IPS-18c (cell line): ENCODE measurements at regions not wholly inside any gene's neighbourhood (a gene's known extent, or its start where the extent isn't known, plus 50 kb on each side); places are given as distances from the start of the nearest gene placed in this dataset.

Experiments used
- H3K4me3 ChIP-seq: 2 replicates; pipeline ENCODE4 v1.7.0; 2013; ENCODE audit warnings: low read depth, mild to moderate bottlenecking, low read length, moderate library complexity; ENCODE audit not compliant: insufficient read depth
- H3K9me3 ChIP-seq: one replicate; pipeline ENCODE4 v1.6.1; 2013; ENCODE audit warnings: mild to moderate bottlenecking, low read length, moderate library complexity; ENCODE audit not compliant: control insufficient read depth, insufficient read depth

DNA sequence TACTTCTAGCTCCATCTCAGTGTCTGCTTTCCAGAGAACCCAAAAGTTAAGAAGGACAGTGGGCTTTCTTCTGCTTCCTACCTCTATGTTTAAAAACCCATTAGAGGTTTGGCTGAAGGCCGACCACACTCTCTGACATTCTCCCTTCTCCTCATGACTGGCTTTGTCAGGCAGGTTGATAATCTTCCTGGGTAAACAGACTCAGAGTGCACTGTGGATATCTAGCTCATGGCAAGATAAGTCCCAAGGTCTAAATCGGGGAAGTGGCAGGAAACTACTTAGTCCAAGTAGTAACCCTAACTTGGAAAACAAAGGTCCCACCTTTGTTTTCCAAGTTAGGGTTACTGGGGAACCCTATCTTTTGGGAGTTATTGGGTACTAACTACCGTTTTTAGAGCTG is 161.9 kb upstream of the SPAG17 start:
- Histone ChIP-seq H3K9me3 (no peaks in the 10 kb centered on the region), H3K4me3 (no peak overlapping the region)

DNA sequence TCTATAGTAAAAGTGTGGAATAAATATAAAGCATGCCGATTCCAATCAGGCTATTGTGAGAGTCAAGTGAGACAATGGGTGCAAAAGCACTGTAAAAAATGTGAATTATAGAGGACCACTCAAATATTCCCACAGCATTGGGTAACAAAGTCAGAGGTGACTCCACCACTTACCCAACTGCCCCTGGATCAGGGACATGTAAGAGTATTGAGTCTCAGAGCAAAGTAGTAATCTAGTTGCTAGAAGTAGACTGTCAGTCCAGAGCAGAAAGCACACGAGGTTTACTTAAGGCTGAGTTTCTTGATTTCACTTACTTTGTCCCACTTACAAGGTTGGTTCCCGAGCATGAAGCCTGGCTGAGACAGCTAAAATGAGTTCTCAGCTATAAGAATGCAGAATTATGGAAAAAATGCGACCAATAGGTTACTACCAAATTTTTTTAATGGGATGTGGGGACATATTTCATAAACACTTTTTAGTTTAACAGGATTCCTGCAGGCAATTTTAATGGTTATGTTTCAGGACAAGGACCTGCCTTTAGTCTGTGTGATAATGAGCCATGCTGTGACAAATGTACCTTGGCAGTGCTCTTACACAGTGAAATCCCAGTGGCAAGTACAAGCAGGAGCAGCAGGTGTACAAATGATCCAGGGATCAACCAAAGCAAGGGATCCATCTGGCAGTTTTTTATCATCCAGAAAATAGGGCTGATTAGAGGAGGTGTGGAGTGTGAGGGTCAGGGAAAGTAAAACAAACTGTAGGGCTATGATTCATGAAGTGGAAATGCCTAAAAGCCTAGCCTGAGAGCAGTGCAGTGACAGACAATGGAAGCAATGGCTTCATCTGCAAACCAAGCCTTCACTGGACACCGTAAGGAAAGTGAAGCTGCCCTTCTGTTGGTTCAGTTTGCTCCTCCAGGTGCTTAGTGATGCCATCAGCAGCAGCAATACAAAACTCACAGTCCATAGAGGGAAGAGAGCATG is 156.2 kb upstream of the SPAG17 start:
- H3K9me3 ChIP-seq: no peaks in the 10 kb centered on the region
- no peak overlapping the region for H3K4me3 ChIP-seq

DNA sequence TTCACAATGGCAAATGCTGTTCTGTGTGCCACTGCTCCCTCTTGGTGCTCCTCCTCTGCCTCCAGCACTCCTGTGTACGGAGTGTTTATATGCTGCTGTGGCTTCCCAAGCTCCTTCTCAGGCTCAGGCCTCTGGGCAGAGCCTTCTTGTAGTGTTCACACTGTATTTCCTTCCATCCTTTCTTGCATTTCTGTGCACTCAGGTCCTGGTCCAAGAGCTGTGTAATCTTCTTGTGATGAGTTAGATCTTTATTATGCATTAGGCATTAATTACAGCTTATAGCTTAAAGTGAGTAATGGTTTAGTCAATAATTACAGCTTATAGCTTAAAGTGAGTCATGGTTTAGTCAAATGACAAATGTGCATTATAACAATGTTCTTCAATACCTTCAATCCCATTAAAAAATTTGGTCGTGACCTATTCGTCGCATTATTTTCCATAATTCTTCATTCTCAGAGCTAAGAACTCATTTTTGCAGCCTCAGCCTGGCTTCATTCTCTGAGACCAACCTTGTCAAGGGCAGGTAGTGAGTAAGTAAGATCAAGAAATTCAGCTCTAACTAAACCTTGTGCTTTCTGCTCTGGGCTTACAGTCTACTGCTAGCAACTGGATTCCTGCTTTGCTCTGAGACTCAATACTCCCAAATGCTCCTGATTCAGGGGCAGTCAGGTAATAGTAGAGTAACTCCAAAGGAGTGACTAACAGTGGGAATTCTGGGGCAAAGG is 154.5 kb upstream of the SPAG17 start:
- no peak overlapping the region for H3K4me3 ChIP-seq
- no peaks in the 10 kb centered on the region for H3K9me3 ChIP-seq

DNA sequence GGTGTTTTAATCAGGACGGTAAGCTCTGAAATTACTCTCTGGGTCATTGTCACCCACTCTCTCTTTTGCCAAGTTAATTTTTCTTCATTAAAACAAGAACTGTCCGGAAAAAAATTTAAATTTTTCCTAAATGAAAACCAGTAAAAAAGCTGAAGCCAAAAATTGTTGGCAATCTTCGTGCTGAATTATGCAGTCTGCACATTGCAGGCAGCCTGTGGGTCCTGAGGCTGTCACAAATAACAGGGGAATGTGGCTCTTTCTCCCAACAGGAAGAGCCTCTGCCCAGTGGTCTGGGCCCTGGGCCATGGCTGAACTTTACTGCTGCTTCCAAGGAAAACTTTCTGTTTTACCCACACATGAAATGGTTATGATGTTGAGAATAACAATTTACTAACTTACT is 153.9 kb upstream of the SPAG17 start:
- no peak overlapping the region for H3K4me3 ChIP-seq
- H3K9me3 ChIP-seq: no peaks in the 10 kb centered on the region

DNA sequence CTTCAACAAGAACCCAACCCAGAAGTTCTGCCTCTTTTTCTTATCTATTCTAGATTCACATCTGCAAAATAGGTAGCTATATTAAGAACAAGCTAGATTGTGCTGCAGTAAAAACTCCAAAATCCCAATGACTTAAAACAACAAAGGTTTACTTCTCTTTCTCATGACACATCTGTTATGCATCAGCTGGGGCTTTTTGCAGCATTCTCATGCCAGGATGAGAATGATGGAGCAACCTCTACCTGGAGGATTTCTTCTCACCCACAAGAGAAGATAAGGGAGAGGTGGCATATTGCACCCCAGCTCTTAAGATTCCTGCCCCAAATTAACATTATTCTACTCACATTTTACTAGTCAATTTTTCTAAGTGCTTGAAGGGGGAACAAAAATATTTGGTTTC is 152.3 kb upstream of the SPAG17 start:
- H3K9me3 ChIP-seq: no peaks in the 10 kb centered on the region
- no peak overlapping the region for H3K4me3 ChIP-seq

DNA sequence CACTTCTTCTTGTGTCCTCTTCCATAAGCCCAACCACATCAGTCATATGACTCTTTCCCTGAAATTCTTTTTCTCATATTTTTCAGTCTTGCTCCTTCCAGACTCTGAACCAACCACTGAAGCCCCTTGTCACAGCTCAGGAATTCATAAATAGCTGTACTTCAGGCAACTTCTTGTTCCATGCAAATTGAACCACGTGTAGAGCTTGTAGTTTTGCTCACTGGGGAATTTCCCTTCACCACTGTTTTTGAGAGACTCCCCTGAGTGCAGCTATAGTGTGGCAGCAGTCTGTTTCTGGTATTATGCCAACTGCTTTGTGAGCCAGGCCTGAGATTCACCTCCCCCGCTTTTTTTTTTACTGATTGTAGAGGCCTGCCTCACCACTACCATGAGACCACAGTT is 150.3 kb upstream of the SPAG17 start:
- Histone ChIP-seq H3K9me3 (no peaks in the 10 kb centered on the region), H3K4me3 (no peak overlapping the region)

DNA sequence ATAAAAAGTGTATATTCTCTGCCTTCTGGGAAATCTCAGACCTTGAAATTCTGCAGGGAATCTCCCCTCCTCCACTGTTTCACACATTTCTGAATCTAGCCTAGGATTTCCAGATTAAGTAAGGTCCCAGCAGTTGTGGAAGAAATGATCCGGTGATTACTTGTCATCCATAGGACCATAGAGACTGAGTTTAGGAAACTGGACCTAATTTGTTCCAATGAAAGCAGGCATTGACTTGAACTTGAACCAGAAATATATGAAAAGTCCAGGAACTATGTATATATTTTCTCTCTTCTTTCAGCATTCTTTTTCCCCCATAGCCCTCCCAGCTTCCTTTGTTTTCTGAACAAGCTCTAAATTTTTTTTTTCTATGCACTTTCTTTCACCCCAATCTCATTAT is 149.5 kb upstream of the SPAG17 start:
- Histone ChIP-seq H3K9me3 (no peaks in the 10 kb centered on the region), H3K4me3 (no peak overlapping the region)

DNA sequence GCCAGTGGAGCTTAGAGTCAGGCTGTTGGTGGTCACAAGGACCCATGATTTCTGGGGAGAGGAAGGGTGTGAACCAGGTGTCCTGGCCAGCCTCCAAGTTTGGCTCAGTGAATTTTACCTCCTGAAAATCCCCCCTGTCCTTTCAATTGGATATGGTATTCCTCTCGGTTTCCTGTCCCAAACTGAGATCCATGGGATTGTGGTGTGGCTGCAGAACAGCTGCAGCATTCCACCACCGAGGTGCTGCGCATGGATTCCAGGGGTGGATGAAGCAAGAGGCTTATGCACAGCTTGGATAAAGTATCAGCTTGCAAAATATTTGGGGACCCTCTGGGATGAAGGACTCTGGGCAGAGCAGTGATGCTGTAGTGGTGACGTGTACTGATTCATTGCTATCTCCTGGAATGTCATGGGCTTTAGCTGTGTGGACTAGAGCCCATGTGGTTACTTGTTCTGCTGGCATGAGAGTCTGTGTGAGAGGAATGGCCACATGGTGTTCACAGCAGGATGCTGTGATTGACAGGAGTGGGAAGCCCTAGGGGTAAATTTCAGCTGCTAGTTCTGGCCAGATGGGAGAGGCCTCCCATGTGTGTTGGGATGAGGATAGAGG is 148.7 kb upstream of the SPAG17 start:
- Histone ChIP-seq H3K9me3 (no peaks in the 10 kb centered on the region), H3K4me3 (no peak overlapping the region)

DNA sequence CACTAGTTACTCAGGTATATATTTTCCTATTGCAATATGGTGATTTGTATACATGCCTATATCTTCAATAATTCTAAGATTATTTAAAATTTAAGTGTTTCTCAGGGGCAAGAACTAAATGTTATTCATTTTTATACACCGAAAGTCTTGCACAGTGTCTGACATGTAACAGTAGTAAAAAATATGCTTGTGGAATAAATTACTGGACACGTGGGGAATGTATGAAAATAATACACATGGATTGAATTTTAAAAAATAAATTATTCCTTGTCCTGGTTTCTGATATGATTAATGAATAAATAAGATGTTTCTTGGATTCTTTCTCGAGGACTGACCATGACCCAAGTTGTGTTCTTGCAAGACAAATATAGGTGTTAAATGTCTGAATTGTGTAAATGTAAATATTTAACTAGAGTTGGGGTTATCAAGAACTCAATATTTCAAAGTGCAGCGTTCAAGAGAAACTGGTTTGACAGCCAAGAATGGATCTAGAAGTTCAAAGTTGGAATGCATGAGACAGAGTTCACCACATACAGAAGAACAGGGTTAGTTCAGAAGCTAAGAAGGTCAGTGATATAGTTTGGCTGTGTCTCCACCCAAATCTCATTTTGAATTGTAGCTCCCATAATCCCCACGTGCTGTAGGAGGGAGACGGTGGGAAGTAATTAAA is 142.1 kb upstream of the SPAG17 start:
- no peaks in the 10 kb centered on the region for H3K9me3 ChIP-seq
- H3K4me3 ChIP-seq: no peak overlapping the region

DNA sequence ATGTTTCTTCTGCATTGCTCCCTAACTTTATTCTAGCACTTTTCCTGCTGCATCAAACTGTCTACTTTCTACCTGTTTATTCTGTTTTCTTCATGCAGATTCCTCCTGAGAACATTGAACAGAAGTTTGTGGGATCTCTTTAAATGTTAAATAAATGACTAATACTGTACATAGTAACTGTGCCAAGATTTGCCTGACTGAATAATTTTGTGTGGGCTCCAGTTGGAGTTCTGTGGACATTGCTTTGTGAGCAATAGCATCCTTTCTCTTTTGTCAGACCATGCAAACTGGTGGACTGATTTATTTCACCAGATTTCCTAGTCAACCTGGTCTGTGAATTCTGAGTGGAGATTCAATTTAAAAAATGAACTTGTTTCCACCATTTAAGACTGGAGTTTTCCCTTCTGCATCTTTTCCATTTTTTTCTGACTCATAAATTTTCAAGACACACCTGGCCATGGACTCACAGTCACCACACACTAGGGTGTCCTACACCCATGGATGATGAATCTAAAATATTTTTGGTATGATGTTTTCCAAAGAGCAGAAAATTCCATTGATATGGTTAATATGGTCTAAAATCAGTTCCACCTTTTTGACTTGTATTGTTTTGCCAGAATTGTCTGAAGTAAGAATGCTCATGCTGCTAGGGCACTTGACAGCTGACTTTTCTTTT is 140.7 kb upstream of the SPAG17 start:
- Histone ChIP-seq H3K9me3 (no peaks in the 10 kb centered on the region), H3K4me3 (no peak overlapping the region)

DNA sequence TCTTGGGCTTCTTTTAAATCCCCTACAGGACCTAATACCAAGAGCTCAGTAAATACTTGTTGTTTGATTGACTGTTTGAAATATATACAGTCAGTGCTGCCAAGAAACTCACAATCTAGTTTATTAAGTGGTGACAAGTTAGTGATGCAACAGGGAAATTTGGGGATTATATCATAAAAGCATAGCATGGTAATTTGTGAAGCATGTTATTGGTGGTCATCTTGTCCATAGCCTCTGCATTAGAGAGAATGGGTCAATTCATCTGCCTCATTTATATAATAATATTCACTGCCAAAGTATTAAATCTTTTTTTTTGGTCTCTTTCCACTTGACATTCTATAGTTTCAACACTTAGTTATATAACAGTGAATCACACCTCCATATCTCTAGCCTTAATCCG is 138.2 kb upstream of the SPAG17 start:
- H3K4me3 ChIP-seq: no peak overlapping the region
- H3K9me3 ChIP-seq: no peaks in the 10 kb centered on the region

DNA sequence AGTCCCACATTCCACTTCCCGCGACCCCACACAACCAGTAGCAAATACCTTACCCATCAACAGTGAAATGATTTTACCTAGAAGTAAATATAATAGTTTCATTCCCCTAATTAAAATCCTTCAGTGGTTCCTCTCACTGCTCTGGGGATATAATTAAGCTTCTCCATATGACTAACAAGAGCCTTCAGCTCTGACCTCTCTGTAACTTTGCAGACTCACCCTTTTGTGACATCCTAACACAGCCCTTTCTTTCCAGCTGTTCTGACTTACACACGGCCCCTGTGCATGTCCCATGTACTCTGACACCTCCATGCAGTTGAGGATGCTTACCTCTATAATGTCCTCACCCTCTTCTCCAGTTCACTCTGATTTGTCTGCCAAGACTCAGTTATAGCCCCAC is 137.3 kb upstream of the SPAG17 start:
- no peak overlapping the region for H3K4me3 ChIP-seq
- no peaks in the 10 kb centered on the region for H3K9me3 ChIP-seq

DNA sequence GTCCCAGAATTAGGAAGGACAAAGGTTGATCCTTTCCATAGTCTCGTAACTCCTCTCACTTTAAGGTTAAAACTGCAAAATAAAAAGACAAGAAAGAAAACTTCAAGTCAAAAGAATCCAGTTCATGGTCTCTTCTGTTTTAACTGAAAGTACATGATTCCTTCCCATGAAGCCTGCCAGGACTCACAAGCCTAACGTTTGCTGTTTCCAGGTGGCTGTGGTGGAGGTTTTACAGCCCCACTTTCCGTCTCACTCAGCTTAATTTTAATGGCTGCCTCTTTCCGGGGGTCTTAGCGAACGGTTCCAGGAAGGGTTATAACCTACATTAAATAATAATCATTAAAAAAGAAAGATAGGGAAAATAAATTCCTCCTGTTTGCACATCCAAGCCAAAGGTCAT is 136.8 kb upstream of the SPAG17 start:
- no peak overlapping the region for H3K4me3 ChIP-seq
- no peaks in the 10 kb centered on the region for H3K9me3 ChIP-seq

DNA sequence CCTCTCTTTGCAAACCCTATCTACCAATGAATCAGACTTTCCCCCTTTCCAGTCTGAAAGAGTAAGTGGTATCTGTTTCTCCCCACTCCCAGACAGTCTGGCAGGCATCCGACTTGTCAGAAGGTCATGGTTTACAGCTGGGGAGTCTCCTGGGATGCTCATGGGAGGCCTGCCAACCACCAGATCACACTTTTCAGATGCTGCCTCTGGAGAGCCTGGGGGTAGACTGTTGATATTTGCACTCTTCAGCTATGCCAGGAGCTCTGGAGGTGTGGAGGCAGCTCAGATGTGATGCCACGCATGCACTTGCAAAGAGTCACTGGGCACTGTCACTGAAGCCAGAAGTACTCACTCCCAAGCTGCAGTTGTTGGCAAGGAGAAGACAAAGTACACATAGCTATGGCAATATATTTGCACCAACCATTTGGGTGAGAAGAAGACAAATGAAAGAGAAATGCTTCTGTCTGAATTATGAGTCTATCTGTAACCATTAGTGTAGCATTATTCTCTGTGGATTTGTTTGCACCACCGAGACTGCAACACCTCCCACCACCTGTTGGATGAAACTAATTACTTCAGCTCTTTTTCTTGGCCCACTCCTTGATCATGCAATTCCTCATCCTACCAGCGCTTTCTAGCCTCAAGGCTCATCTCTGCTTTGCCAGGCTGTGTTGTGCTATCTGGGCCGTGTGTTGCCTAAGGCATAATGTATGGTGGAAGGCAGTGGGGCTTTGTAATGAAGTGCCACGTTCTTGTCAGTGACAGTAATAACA is 133.0 kb upstream of the SPAG17 start:
- Histone ChIP-seq H3K9me3 (no peaks in the 10 kb centered on the region), H3K4me3 (no peak overlapping the region)

DNA sequence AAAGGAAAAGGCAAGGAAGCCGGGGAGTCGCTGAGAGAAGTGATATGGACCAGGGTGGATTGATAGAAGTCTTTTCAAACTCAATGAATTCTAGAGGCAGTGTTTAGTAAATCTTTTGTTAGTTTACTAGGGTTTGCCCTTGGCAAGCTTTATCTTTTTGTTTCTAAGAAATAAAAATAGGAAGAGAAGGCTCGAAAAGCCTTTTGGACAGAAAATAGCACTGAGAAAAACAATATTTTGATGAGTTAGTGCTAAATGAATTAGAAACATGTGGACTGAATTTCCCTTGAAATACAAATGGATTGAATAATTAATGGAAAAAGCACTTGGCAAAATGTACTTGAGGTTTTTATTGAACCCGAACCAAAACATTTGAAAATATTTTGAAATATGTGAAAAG is 121.8 kb upstream of the SPAG17 start:
- H3K9me3 ChIP-seq: no peaks in the 10 kb centered on the region

DNA sequence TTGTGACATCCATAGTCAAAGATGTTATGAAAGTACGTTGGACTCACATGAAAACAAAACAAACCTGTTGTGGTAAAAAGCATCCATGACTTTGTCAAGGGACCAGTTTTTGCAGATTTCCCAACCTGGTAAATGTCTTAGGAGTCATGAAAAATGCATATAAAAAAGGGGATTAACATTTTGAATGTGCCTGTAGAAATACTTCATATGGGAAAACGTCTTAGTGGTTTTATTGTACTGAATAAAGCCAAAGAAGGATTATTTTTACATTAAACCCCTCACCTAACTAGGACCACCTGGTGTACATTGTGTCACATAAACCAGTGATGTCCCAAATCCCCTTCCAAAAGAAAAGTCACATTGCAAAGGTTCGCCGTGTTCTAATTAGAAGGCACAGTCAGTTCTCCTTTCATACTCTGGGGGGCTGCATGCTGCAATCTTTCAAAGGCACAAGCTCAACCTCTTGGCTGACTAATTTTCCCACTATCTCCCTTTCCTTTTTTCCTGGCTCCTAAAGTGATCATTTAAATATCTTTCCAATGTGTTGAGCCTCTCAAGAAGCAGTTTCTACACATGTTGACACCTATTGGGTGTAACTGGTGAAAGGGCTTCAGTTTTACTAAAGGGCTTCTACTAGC is 119.8 kb upstream of the SPAG17 start:
- Histone ChIP-seq H3K9me3 (no peaks in the 10 kb centered on the region), H3K4me3 (no peak overlapping the region)

More for the DNA sequence above, 121.8 kb upstream of the SPAG17 start:
- no peak overlapping the region for H3K4me3 ChIP-seq
